Prostate gland (tissue), 2 donors: ENCODE measurements at regions not wholly inside any gene's neighbourhood (a gene's known extent, or its start where the extent isn't known, plus 50 kb on each side); places are given as distances from the start of the nearest gene placed in this dataset.

Source experiments
- POLR2A ChIP-seq: fragments of 450-650 bp; IDR thresholded peaks from one replicate; pipeline ENCODE4 v1.6.1; 2016; ENCODE audit warnings: antibody characterized with exemption, mild to moderate bottlenecking
- POLR2AphosphoS5 ChIP-seq: sonication (generic); formaldehyde crosslinking; IDR thresholded peaks from one replicate; pipeline ENCODE4 v1.6.1; 2017; ENCODE audit warnings: antibody characterized with exemption
- TF ChIP-seq, protein P1 (sequence below), 4 experiments: fragments of 200-600 bp in 2 of 4; fragments of 450-650 bp in 2 of 4; sonication (generic) in 2 of 4; IDR thresholded peaks; 1 replicate in 3 of 4; 2 replicates in 1 of 4; pipeline ENCODE4 v1.5.1; 2016 to 2019; ENCODE audit warnings: antibody characterized with exemption in 4 of 4, mild to moderate bottlenecking in 2 of 4, moderate library complexity in 2 of 4

DNA sequence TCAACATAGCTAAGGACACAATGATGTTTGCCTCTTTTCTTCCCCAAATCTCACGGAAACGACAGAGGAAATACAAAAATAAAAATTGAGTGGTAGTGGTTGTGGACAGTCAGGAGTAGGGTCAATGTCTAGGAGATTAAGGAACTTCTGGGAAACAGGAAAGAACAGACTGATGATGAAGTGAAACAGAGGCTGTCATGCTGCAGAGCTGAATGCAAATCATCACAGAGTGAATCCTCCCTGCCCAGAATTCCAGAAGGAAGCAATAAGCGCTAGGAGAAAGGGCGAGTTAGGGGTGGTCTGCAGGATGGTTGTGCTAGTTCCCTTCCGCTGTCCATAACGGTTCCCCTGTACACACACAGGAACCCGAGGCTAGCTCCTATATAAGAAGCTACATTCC lies 64.7 kb upstream of the POMGNT2 start:
- TF ChIP-seq POLR2A, result no peak
- TF ChIP-seq, protein P1, sequence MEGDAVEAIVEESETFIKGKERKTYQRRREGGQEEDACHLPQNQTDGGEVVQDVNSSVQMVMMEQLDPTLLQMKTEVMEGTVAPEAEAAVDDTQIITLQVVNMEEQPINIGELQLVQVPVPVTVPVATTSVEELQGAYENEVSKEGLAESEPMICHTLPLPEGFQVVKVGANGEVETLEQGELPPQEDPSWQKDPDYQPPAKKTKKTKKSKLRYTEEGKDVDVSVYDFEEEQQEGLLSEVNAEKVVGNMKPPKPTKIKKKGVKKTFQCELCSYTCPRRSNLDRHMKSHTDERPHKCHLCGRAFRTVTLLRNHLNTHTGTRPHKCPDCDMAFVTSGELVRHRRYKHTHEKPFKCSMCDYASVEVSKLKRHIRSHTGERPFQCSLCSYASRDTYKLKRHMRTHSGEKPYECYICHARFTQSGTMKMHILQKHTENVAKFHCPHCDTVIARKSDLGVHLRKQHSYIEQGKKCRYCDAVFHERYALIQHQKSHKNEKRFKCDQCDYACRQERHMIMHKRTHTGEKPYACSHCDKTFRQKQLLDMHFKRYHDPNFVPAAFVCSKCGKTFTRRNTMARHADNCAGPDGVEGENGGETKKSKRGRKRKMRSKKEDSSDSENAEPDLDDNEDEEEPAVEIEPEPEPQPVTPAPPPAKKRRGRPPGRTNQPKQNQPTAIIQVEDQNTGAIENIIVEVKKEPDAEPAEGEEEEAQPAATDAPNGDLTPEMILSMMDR (IDR thresholded peaks at IDR 0.05), result no peak
- no peak for TF ChIP-seq POLR2AphosphoS5
